22Rv1 (cell line): ENCODE measurements at regions not wholly inside any gene's neighbourhood (a gene's known extent, or its start where the extent isn't known, plus 50 kb on each side); places are given as distances from the start of the nearest gene placed in this dataset.

ENCODE experiments used
- H3K27ac ChIP-seq: fragments of 450-650 bp; 2 replicates; pipeline ENCODE4 v1.5.1; 2017
- CTCF ChIP-seq: fragments of 450-650 bp; IDR thresholded peaks from 2 replicates; pipeline ENCODE4 v1.5.1; 2017; ENCODE audit warnings: mild to moderate bottlenecking
- ZFX ChIP-seq: fragments of 450-650 bp; IDR thresholded peaks from 2 replicates; pipeline ENCODE4 v1.6.1; 2017; ENCODE audit warnings: antibody characterized with exemption, borderline replicate concordance

- no peak overlapping the region for H3K27ac ChIP-seq
- TF ChIP-seq CTCF, result no peak
- no peak for TF ChIP-seq ZFX
These were observed 210.7 kb upstream of the CD96 start for GRCh38 chr3:111331306-111331705.

GRCh38 chr3:111331912-111332311 lies 210.1 kb upstream of the CD96 start:
- no peak overlapping the region for H3K27ac ChIP-seq
- TF ChIP-seq CTCF (no peak), ZFX (no peak)

GRCh38 chr3:111332488-111333080 lies 209.4 kb upstream of the CD96 start:
- H3K27ac ChIP-seq, result no peak overlapping the region
- no peak for TF ChIP-seq ZFX
- TF ChIP-seq CTCF, result no peak

GRCh38 chr3:111333642-111334041 lies 208.4 kb upstream of the CD96 start:
- no peak for TF ChIP-seq ZFX
- no peak for TF ChIP-seq CTCF
- no peak overlapping the region for H3K27ac ChIP-seq

GRCh38 chr3:111335512-111336303 lies 206.3 kb upstream of the CD96 start:
- H3K27ac ChIP-seq, result no peak overlapping the region
- TF ChIP-seq CTCF, result no peak
- TF ChIP-seq ZFX, result no peak

- H3K27ac ChIP-seq, result no peak overlapping the region
- TF ChIP-seq ZFX (no peak), CTCF (no peak)
These were observed 205.5 kb upstream of the CD96 start for GRCh38 chr3:111336511-111336910.

GRCh38 chr3:111338059-111338698 lies 203.8 kb upstream of the CD96 start:
- TF ChIP-seq ZFX (no peak), CTCF (peak; percentile 87)
- H3K27ac ChIP-seq, result no peak overlapping the region
